Karpas-422 (cell line): ENCODE measurements at regions not wholly inside any gene's neighbourhood (a gene's known extent, or its start where the extent isn't known, plus 50 kb on each side); places are given as distances from the start of the nearest gene placed in this dataset.

Source experiments
- DNase-seq: peaks from one replicate; pipeline ENCODE4 v3.0.0-alpha.2; 2015
- H2AFZ ChIP-seq: fragments of 200-600 bp; sonication (generic); 2 replicates; pipeline ENCODE4 v1.6.1; 2014; ENCODE audit warnings: antibody characterized with exemption, low read length, mixed read lengths
- H3K27ac ChIP-seq: fragments of 200-600 bp; sonication (generic); 2 replicates; pipeline ENCODE4 v1.5.1; 2014; ENCODE audit warnings: mild to moderate bottlenecking, low read length, moderate library complexity
- H3K27me3 ChIP-seq: fragments of 200-600 bp; sonication (generic); 2 replicates; pipeline ENCODE4 v1.6.1; 2014; ENCODE audit warnings: low read length, mixed read lengths
- H3K36me3 ChIP-seq: fragments of 200-600 bp; sonication (generic); 2 replicates; pipeline ENCODE4 v1.6.1; 2014; ENCODE audit warnings: low read length, mixed read lengths; ENCODE audit not compliant: insufficient read depth
- H3K4me1 ChIP-seq: fragments of 200-600 bp; sonication (generic); 2 replicates; pipeline ENCODE4 v1.6.1; 2014; ENCODE audit warnings: mild to moderate bottlenecking, low read length, mixed read lengths
- H3K4me2 ChIP-seq: fragments of 200-600 bp; sonication (generic); 2 replicates; pipeline ENCODE4 v1.6.1; 2014; ENCODE audit warnings: low read length, low read depth, mild to moderate bottlenecking; ENCODE audit not compliant: poor library complexity, severe bottlenecking
- H3K4me3 ChIP-seq: fragments of 200-600 bp; sonication (generic); 2 replicates; pipeline ENCODE4 v1.5.1; 2014; ENCODE audit warnings: mild to moderate bottlenecking, antibody characterized with exemption, low read length, mixed read lengths
- H3K79me2 ChIP-seq: fragments of 200-600 bp; sonication (generic); 2 replicates; pipeline ENCODE4 v1.6.1; 2014; ENCODE audit warnings: mild to moderate bottlenecking, low read length, mixed read lengths
- H3K9ac ChIP-seq: fragments of 200-600 bp; sonication (generic); 2 replicates; pipeline ENCODE4 v1.6.0; 2014; ENCODE audit warnings: low read length
- H3K9me2 ChIP-seq: fragments of 200-600 bp; sonication (generic), shearing (Covaris generic); replicated peaks from 2 replicates; pipeline ENCODE4 v1.6.0; 2014; ENCODE audit warnings: mild to moderate bottlenecking, low read length, moderate library complexity; ENCODE audit not compliant: insufficient read depth
- H3K9me3 ChIP-seq: fragments of 300-700, 200-600 bp; sonication (generic); 2 replicates; pipeline ENCODE4 v1.6.1; 2014; ENCODE audit warnings: low read length, mixed read lengths
- H4K20me1 ChIP-seq: fragments of 200-600 bp; sonication (generic); 2 replicates; pipeline ENCODE4 v1.6.1; 2014; ENCODE audit warnings: mild to moderate bottlenecking, antibody characterized with exemption, low read length, low read depth; ENCODE audit not compliant: insufficient read depth

DNA sequence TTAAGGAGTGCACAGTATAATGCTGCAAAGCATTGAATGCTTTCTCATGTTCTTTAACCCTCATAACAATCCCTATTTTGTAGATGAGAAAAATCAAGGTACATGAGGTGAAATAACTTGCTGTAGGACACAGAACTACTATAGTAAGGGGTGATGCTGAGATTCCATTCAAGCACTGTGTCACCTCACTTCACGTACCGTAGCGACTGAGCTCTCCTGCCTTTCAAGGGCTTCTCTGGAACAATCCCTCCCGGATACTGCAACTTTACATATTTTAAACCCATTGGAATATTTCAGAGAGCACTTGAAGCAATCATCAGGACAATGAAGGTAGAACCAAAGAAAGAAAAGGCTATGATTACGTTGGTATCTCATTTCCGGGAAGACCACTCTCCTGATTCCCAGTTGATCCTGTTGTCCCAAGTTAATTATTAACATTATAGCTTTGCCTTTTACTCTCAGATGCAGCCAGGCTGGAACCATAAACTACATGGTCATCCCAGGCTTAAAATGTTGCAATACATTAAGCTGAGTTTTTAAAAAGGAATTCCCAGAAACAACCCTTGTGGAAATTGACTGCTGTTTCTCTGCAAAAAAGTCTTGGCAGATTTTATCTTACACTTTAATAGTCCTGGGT is 252.2 kb upstream of the IGF1R start:
- no peak for DNase-seq
- Histone ChIP-seq H3K36me3 (no peaks in the 10 kb centered on the region), H4K20me1 (no peaks in the 10 kb centered on the region), H3K9me2 (no peaks in the 10 kb centered on the region), H3K27me3 (no peaks in the 10 kb centered on the region), H3K79me2 (no peaks in the 10 kb centered on the region), H3K9ac (no peak overlapping the region), H2AFZ (no peak overlapping the region), H3K4me2 (no peak overlapping the region), H3K9me3 (no peaks in the 10 kb centered on the region), H3K4me3 (no peak overlapping the region), H3K4me1 (no peaks in the 10 kb centered on the region), H3K27ac (no peak overlapping the region)

DNA sequence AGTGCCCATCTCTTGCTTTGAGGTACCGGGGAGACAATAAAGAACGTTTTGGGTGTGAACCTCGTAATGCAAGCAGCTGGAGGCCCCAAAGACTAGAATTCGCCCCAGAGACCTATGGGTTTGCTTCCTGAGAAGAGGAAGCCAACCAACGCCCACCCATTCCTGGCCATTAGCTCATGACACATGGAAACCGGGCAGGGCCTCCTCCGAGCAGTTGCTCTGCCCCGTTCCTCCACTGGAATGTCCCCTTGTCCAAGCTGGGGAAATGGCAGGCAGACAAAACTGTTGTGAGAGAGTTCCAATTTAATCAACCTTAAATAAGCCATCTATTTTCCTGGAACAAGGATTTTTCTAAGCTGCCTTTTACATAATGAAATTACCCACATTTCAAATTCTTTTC is 250.9 kb upstream of the IGF1R start:
- no peak for DNase-seq
- Histone ChIP-seq H2AFZ (no peak overlapping the region), H3K27ac (no peak overlapping the region), H4K20me1 (no peaks in the 10 kb centered on the region), H3K4me1 (no peaks in the 10 kb centered on the region), H3K9me2 (no peaks in the 10 kb centered on the region), H3K36me3 (no peaks in the 10 kb centered on the region), H3K27me3 (no peaks in the 10 kb centered on the region), H3K9ac (no peak overlapping the region), H3K79me2 (no peaks in the 10 kb centered on the region), H3K9me3 (no peaks in the 10 kb centered on the region), H3K4me2 (no peak overlapping the region), H3K4me3 (no peak overlapping the region)

DNA sequence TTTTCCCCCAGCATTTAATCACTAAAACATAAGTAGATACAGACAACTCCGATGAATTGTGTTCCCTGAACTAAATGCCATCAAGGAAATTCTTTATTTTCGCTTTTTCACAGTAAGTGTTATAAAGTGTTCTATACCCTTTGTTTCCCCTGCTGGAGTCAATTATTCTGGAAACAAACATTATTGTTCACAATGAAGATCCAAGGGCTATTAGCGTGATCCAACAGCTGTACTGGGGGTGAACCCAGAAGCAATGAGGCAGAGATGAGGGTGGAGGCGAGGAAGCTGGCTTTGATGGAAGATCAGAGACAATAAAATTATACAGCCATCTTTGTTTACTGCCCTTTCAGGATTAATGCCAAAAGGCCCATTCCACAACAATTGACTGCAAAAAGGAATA is 250.3 kb upstream of the IGF1R start:
- Histone ChIP-seq H3K9ac (no peak overlapping the region), H3K36me3 (no peaks in the 10 kb centered on the region), H3K4me2 (no peak overlapping the region), H3K4me1 (no peaks in the 10 kb centered on the region), H2AFZ (no peak overlapping the region), H3K79me2 (no peaks in the 10 kb centered on the region), H4K20me1 (no peaks in the 10 kb centered on the region), H3K9me2 (no peaks in the 10 kb centered on the region), H3K27ac (no peak overlapping the region), H3K27me3 (no peaks in the 10 kb centered on the region), H3K4me3 (no peak overlapping the region), H3K9me3 (no peaks in the 10 kb centered on the region)
- no peak for DNase-seq

DNA sequence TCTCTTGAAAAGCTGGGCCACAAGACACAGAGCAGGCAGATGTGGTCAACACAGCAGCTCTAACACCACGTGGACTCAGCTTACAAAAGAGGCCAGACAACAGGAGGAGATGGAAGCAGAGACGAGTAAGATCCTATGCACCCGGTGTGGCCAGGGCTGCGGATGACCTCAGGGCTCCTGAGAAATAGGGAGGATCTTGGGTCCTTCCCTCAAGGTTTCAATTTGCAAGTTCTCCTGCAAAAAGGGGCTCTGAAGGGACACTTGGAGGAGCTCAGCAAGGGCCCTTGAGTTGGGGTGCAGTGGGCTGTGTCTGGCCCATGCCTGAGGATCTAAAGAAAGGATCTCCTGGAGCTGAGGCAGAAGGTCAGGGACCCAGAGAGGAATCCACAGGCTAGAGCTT is 249.5 kb upstream of the IGF1R start:
- H4K20me1 ChIP-seq, result no peaks in the 10 kb centered on the region
- H2AFZ ChIP-seq, result no peak overlapping the region
- no peaks in the 10 kb centered on the region for H3K36me3 ChIP-seq
- H3K4me2 ChIP-seq, result no peak overlapping the region
- H3K27ac ChIP-seq, result no peak overlapping the region
- H3K9me2 ChIP-seq, result no peaks in the 10 kb centered on the region
- H3K27me3 ChIP-seq, result no peaks in the 10 kb centered on the region
- no peak overlapping the region for H3K9ac ChIP-seq
- H3K9me3 ChIP-seq, result no peaks in the 10 kb centered on the region
- H3K79me2 ChIP-seq, result no peaks in the 10 kb centered on the region
- no peaks in the 10 kb centered on the region for H3K4me1 ChIP-seq
- H3K4me3 ChIP-seq, result no peak overlapping the region
- DNase-seq, result no peak

DNA sequence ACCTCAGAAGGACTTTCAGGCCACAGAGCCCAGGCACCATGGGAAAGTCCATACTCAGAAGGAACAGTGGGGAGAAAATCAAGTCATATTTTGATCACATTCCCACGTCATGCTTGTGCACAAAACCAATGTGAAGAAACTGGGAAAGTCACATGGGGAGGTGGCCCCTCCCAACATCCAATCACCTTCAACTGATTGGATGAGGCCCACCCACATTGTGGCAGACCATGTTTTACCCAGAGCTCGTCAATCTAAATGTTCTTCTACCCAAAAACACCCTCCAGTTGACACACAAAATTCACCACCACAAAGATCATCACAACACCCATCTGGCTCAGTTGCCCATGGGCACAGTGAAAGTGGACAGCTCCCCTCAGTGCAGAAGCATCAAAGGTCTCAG is 248.2 kb upstream of the IGF1R start:
- Histone ChIP-seq H3K9me2 (no peaks in the 10 kb centered on the region), H4K20me1 (no peaks in the 10 kb centered on the region), H3K4me3 (no peak overlapping the region), H3K9me3 (no peaks in the 10 kb centered on the region), H2AFZ (no peak overlapping the region), H3K27me3 (no peaks in the 10 kb centered on the region), H3K4me1 (no peaks in the 10 kb centered on the region), H3K4me2 (no peak overlapping the region), H3K27ac (no peak overlapping the region), H3K9ac (no peak overlapping the region), H3K79me2 (no peaks in the 10 kb centered on the region), H3K36me3 (no peaks in the 10 kb centered on the region)
- DNase-seq, result no peak

DNA sequence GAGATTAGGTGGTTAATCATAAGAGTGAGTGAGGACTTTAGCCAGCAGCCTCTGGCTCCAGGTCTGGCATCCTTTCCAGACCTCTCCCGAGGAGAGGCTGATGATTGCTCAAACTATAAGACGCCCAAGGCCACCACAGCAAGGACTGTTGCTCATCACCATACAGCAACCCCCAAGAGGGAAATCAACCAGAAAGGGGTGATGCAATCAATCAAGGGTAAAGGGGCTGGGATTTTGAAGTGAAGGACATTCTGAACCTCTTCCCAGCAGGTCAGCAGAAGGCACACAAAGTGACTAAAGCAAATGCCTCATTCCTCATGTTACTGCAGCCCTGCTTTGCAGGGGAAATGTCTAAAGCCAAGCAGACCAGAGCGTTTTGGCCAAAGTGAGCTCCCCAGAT is 247.3 kb upstream of the IGF1R start:
- Histone ChIP-seq H3K4me3 (no peak overlapping the region), H3K9me3 (no peaks in the 10 kb centered on the region), H3K4me2 (no peak overlapping the region), H3K4me1 (no peaks in the 10 kb centered on the region), H3K27ac (no peak overlapping the region), H3K9me2 (no peaks in the 10 kb centered on the region), H3K9ac (no peak overlapping the region), H2AFZ (no peak overlapping the region), H3K79me2 (no peaks in the 10 kb centered on the region), H3K36me3 (no peaks in the 10 kb centered on the region), H3K27me3 (no peaks in the 10 kb centered on the region), H4K20me1 (no peaks in the 10 kb centered on the region)
- no peak for DNase-seq

DNA sequence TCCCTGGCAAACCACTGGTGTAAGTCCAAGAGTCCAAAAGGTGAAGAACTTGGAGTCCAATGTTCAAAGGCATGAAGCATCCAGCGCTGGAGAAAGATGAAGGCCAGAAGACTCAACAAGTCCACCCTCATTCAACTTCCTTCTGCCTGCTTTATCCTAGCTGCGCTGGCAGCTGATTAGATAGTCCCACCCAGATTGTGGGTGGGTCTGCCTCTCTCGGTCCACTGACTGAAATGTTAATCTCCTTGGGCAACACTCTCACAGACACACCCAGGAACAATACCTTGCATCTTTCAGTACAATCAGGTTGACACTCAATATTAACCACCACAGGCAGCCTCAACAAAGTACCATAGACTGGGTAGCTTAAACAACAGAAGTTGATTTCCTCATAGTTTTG is 245.9 kb upstream of the IGF1R start:
- no peak overlapping the region for H3K4me3 ChIP-seq
- H3K27me3 ChIP-seq, result no peaks in the 10 kb centered on the region
- no peaks in the 10 kb centered on the region for H3K36me3 ChIP-seq
- no peak overlapping the region for H3K27ac ChIP-seq
- H3K9me2 ChIP-seq, result no peaks in the 10 kb centered on the region
- H2AFZ ChIP-seq, result no peak overlapping the region
- H3K9ac ChIP-seq, result no peak overlapping the region
- H3K4me2 ChIP-seq, result no peak overlapping the region
- DNase-seq, result no peak
- no peaks in the 10 kb centered on the region for H3K9me3 ChIP-seq
- no peaks in the 10 kb centered on the region for H3K79me2 ChIP-seq
- H4K20me1 ChIP-seq, result no peaks in the 10 kb centered on the region
- H3K4me1 ChIP-seq, result no peaks in the 10 kb centered on the region

DNA sequence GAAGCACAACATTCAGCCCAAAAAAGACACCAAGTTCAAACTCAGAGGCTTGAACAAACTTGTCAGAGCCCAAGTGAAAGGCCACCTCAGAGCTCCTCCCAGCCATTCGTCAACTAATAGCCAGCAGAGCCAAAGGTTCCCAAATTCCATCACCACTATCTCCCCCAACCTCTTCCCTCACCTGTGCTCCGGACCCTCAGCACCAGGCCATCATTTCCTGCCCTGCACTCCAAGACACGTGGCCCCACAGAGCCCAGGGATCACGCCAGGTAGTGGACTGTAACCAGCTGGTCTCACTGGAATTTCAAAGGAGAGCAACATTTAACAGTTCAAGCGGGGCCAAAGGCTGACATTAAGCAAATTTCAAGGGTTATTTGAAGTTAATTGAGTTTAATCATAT is 245.2 kb upstream of the IGF1R start:
- Histone ChIP-seq H3K79me2 (no peaks in the 10 kb centered on the region), H4K20me1 (no peaks in the 10 kb centered on the region), H3K4me2 (no peak overlapping the region), H3K9ac (no peak overlapping the region), H2AFZ (no peak overlapping the region), H3K4me3 (no peak overlapping the region), H3K27me3 (no peaks in the 10 kb centered on the region), H3K9me3 (no peaks in the 10 kb centered on the region), H3K36me3 (no peaks in the 10 kb centered on the region), H3K4me1 (no peaks in the 10 kb centered on the region), H3K27ac (no peak overlapping the region), H3K9me2 (no peaks in the 10 kb centered on the region)
- no peak for DNase-seq

DNA sequence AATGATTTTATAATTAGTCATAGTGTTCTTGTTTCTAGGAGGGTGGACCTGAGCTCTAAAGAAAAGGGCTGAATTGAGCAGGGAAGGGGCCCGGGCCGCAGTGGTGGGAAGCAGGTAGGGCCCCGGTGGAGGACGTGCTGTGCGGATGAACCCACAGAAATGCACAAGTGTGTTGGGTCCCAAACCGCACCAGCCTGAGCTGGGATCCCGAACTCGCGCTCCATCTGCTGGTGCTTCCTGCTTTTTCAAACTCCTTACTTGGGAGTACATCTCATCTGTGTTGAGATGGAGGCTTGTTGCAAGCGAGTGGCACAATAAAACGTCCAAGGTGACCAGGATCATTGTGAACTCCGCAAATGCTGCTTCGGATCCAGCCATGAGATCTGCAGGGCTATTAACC is 244.8 kb upstream of the IGF1R start:
- Histone ChIP-seq H3K36me3 (no peaks in the 10 kb centered on the region), H3K27ac (no peak overlapping the region), H2AFZ (no peak overlapping the region), H3K27me3 (no peaks in the 10 kb centered on the region), H3K9me2 (no peaks in the 10 kb centered on the region), H3K79me2 (no peaks in the 10 kb centered on the region), H3K4me2 (no peak overlapping the region), H3K4me1 (no peaks in the 10 kb centered on the region), H4K20me1 (no peaks in the 10 kb centered on the region), H3K9me3 (no peaks in the 10 kb centered on the region), H3K4me3 (no peak overlapping the region), H3K9ac (no peak overlapping the region)
- no peak for DNase-seq
